ENCODE measurements at regions not wholly inside any gene's neighbourhood (a gene's known extent, or its start where the extent isn't known, plus 50 kb on each side); places are given as distances from the start of the nearest gene placed in this dataset.
"Not testable (repeated sequence)": the region's sequence is repeated elsewhere in the genome, so short reads cannot be mapped to it uniquely, and the experiment has no call there.

- no peak for DNase-seq
Measured at GRCh38 chr2:137888845-137889244, 75.4 kb upstream of the HNMT start.

GRCh38 chr2:137892739-137893138, 71.5 kb upstream of the HNMT start:
- no peak for DNase-seq

GRCh38 chr2:137893145-137893544, 71.1 kb upstream of the HNMT start:
- no peak for DNase-seq

GRCh38 chr2:137896467-137896866, 67.8 kb upstream of the HNMT start:
- no peak for DNase-seq

GRCh38 chr2:137897082-137897481, 67.2 kb upstream of the HNMT start:
- no peak for DNase-seq

GRCh38 chr2:137900421-137901141, 63.7 kb upstream of the HNMT start:
- DNase-seq: no peak

GRCh38 chr2:137910641-137911040, 53.6 kb upstream of the HNMT start:
- no peak for DNase-seq

GRCh38 chr2:137912371-137912770, 51.9 kb upstream of the HNMT start:
- DNase-seq: no peak

- no peak for DNase-seq
Measured at GRCh38 chr2:137913169-137913568, 51.1 kb upstream of the HNMT start.

- not testable (repeated sequence) for DNase-seq
Measured at GRCh38 chr2:137913648-137914047, 50.6 kb upstream of the HNMT start.

Measured in activated T-cell treated with anti-CD3 and anti-CD28 coated beads, Interleukin-2, amount 50 U/mL, for 1 hour (primary cell).